AG04449 (cell line): ENCODE measurements at regions not wholly inside any gene's neighbourhood (a gene's known extent, or its start where the extent isn't known, plus 50 kb on each side); places are given as distances from the start of the nearest gene placed in this dataset.
"Not testable (repeated sequence)": the region's sequence is repeated elsewhere in the genome, so short reads cannot be mapped to it uniquely, and the experiment has no call there.

Experiments
- CTCF ChIA-PET: fragments of 350-600 bp; formaldehyde crosslinking; extraction: SDS; loops from one replicate; lab custom pipeline; 2021; ENCODE audit warnings: antibody characterized with exemption; lab: Yijun Ruan, JAX
- POLR2A ChIA-PET: fragments of 400-600, 350-600 bp; formaldehyde crosslinking; extraction: SDS; loops from one replicate; lab custom pipeline; 2020; ENCODE audit warnings: antibody characterized with exemption, inconsistent platforms; lab: Yijun Ruan, JAX
- DNase-seq: peaks from one replicate; pipeline ENCODE4 v3.0.0-alpha.2; 2010; ENCODE audit warnings: low read depth, low spot score
- H3K4me3 ChIP-seq: 2 replicates; pipeline ENCODE4 v1.5.1; 2011; ENCODE audit warnings: low read depth, mild to moderate bottlenecking, control low read depth, low read length
- TF ChIP-seq, protein P1 (sequence below): IDR thresholded peaks from one replicate; pipeline ENCODE4 v1.5.1; 2011; ENCODE audit warnings: mild to moderate bottlenecking, moderate library complexity, low read length, control low read depth, inconsistent platforms; ENCODE audit not compliant: insufficient read depth; ENCODE audit errors: missing control alignments

DNA sequence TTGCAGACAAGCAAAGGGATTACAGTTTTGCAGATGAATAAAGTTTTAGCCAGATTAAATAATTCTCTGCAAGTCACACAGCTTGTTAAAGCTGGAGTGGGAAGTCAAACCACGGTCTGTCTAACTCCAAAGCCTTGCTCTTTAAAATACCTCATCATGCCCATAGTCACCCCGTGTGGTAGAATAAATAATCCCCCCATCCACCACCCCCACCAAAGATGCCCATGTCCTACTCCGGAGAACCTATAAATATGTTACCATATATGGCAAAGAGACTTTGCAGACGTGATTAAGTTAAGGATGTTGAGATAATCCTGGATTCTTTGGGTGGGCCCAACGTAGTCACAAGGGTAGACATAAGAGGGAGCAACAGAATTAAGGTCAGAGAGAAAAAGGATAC is 118.7 kb downstream of the BEND2 start:
- TF ChIP-seq, protein P1, sequence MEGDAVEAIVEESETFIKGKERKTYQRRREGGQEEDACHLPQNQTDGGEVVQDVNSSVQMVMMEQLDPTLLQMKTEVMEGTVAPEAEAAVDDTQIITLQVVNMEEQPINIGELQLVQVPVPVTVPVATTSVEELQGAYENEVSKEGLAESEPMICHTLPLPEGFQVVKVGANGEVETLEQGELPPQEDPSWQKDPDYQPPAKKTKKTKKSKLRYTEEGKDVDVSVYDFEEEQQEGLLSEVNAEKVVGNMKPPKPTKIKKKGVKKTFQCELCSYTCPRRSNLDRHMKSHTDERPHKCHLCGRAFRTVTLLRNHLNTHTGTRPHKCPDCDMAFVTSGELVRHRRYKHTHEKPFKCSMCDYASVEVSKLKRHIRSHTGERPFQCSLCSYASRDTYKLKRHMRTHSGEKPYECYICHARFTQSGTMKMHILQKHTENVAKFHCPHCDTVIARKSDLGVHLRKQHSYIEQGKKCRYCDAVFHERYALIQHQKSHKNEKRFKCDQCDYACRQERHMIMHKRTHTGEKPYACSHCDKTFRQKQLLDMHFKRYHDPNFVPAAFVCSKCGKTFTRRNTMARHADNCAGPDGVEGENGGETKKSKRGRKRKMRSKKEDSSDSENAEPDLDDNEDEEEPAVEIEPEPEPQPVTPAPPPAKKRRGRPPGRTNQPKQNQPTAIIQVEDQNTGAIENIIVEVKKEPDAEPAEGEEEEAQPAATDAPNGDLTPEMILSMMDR: no peak
- ChIA-PET CTCF (no interaction called here), POLR2A (no interaction called here)
- no peak overlapping the region for H3K4me3 ChIP-seq
- no peak for DNase-seq

DNA sequence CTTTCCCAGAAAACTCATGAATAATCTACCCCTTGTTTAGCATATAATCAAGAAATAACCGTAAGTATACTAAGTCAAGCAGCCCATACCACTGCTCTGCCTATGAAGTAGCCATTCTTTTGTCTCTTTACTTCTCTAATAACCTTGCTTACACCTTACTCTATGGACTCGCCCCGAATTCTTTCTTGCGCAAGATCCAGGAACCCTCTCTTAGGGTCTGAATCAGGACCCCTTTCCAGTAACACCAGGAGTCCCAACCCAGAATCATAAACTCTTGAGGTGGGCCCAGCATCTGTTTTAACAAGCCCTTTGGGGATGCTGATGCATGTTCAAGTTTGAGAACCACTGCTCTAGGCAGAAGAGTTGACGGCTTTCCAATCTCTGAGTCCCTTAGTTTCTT is 119.6 kb downstream of the BEND2 start:
- DNase-seq: no peak
- no peak overlapping the region for H3K4me3 ChIP-seq
- TF ChIP-seq, protein P1: no peak
- ChIA-PET POLR2A (no interaction called here), CTCF (no interaction called here)

DNA sequence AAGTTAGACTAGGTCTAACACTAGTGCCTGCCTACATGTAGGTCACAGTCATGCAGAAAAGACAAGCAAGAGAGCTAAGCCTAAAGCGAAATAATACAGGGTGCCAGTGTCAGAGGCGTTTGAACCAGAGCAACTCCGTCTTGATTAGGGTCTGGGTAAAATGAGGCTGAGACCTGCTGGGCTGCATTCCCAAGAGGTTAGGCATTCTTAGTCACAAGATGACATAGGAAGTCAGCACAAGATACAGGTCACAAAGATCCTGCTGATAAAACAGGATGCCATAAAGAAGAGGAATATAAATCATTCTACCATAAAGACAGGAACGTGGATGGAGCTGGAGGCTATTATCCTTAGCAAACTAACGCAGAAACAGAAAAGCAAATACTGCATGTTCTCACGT is 120.9 kb downstream of the BEND2 start:
- CTCF ChIA-PET: no interaction called here
- DNase-seq: no peak
- TF ChIP-seq, protein P1: no peak
- POLR2A ChIA-PET: no interaction called here
- no peak overlapping the region for H3K4me3 ChIP-seq

GRCh38 chrX:18098763-18099162 is 121.9 kb downstream of the BEND2 start:
- no peak overlapping the region for H3K4me3 ChIP-seq
- ChIA-PET CTCF (no interaction called here), POLR2A (no interaction called here)
- TF ChIP-seq, protein P1: no peak
- DNase-seq: no peak

DNA sequence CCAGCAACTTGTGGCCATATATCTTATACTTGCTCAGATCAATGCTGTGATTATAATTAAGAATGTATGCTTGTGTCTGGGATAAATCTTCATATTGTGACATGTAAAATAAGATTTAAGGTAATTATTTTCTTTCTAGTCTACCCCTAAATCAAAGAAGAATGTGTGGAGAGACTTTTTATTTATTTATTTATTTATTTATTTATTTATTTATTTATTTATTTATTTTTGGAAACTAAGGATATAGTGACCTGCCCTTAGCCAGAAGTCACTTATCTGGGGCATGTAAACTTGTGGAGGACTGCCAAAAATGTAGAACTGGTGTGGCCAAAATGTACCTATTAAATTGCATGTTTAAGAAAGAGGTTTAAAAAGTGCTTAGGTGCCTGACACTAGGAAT is 144.3 kb downstream of the BEND2 start:
- TF ChIP-seq, protein P1: no peak
- no peak overlapping the region for H3K4me3 ChIP-seq
- ChIA-PET CTCF (no interaction called here), POLR2A (no interaction called here)
- DNase-seq: no peak

- no peak overlapping the region for H3K4me3 ChIP-seq
- TF ChIP-seq, protein P1: no peak
- CTCF ChIA-PET: no interaction called here
- POLR2A ChIA-PET: no interaction called here
- DNase-seq: no peak
These were observed 145.1 kb downstream of the BEND2 start for GRCh38 chrX:18075603-18076002.

DNA sequence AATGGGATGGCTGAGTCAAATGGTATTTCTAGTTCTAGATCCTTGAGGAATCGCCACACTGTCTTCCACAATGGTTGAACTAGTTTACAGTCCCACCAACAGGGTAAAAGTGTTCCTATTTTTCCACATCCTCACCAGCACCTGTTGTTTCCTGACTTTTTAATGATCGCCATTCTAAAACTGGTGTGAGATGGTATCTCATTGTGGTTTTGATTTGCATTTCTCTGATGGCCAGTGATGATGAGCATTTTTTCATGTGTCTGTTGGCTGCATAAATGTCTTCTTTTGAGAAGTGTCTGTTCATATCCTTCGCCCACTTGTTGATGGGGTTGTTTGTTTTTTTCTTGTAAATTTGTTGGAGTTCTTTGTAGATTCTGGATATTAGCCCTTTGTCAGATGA is 152.6 kb downstream of the BEND2 start:
- POLR2A ChIA-PET, DNase-seq, CTCF ChIA-PET: not testable (repeated sequence)

More for the DNA sequence above, 152.6 kb downstream of the BEND2 start:
- H3K4me3 ChIP-seq: not testable (repeated sequence)
